SU-DHL-6 (cell line): ENCODE measurements at regions not wholly inside any gene's neighbourhood (a gene's known extent, or its start where the extent isn't known, plus 50 kb on each side); places are given as distances from the start of the nearest gene placed in this dataset.

ENCODE experiments used
- CTCF ChIP-seq: fragments of 200-600 bp; sonication (generic); IDR thresholded peaks from one replicate; pipeline ENCODE4 v1.5.1; 2017; ENCODE audit warnings: antibody characterized with exemption, mild to moderate bottlenecking, low read length, moderate library complexity; ENCODE audit not compliant: insufficient read depth, poor library complexity, severe bottlenecking
- EZH2phosphoT487 ChIP-seq: fragments of 200-600 bp; sonication (generic), shearing (Covaris generic); conservative IDR thresholded peaks from 2 replicates; pipeline ENCODE4 v1.6.1; 2018; ENCODE audit warnings: mild to moderate bottlenecking, antibody characterized with exemption, low read length, moderate library complexity, mixed read lengths

GRCh38 chr12:92275443-92276154, 130.0 kb upstream of the BTG1 start:
- TF ChIP-seq CTCF (no peak), EZH2phosphoT487 (no peak)
